ENCODE measurements at regions not wholly inside any gene's neighbourhood (a gene's known extent, or its start where the extent isn't known, plus 50 kb on each side); places are given as distances from the start of the nearest gene placed in this dataset.

DNA sequence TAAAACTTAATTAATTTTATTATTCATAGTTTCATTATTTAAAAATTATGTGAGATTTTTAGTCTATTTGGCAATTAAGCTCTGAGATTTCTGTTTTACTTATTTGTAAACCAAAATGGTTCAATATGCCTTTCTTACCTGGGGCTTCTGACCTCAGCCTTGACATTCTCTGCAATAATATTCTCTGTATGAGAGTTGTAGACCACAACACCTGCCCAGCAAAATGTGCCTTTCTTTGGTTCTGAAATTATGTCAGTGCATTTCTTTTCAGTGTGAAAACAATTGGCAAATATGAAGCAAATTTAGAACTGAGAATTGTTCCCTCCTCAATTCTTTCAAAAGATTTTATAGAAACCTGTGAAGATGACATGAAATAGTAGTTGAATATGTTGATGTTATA lies 426.4 kb upstream of the FZD8 start:
- intact Hi-C loops (cut with micrococcal nuclease; ENCODE audit: unreplicated experiment): no loop called here
- DNase-seq (ENCODE audit: low spot score): no peak
- Histone ChIP-seq H3K36me3 (ENCODE audit: insufficient read depth, low read length, poor library complexity, severe bottlenecking) (no peaks in the 10 kb centered on the region), H3K4me3 (ENCODE audit: low read depth, low read length, poor library complexity, severe bottlenecking) (no peak overlapping the region), H3K27ac (ENCODE audit: low read depth, low read length, poor library complexity, severe bottlenecking) (no peak overlapping the region), H3K9me3 (ENCODE audit: low read depth, low read length, poor library complexity, severe bottlenecking) (no peaks in the 10 kb centered on the region), H3K4me1 (ENCODE audit: insufficient read depth, low read length, poor library complexity, severe bottlenecking) (no peaks in the 10 kb centered on the region), H3K27me3 (replicated peaks; ENCODE audit: insufficient read depth, low read depth, low read length, poor library complexity) (no peaks in the 10 kb centered on the region)
- POLR2A ChIA-PET (ENCODE audit: low non-redundant PET): no interaction called here
- no TSS peak for BruUV-seq (replicated peaks)
- CTCF ChIA-PET: no interaction called here
- TF ChIP-seq, protein P1, sequence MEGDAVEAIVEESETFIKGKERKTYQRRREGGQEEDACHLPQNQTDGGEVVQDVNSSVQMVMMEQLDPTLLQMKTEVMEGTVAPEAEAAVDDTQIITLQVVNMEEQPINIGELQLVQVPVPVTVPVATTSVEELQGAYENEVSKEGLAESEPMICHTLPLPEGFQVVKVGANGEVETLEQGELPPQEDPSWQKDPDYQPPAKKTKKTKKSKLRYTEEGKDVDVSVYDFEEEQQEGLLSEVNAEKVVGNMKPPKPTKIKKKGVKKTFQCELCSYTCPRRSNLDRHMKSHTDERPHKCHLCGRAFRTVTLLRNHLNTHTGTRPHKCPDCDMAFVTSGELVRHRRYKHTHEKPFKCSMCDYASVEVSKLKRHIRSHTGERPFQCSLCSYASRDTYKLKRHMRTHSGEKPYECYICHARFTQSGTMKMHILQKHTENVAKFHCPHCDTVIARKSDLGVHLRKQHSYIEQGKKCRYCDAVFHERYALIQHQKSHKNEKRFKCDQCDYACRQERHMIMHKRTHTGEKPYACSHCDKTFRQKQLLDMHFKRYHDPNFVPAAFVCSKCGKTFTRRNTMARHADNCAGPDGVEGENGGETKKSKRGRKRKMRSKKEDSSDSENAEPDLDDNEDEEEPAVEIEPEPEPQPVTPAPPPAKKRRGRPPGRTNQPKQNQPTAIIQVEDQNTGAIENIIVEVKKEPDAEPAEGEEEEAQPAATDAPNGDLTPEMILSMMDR (conservative IDR thresholded peaks at IDR 0.05; ENCODE audit: low read depth, low read length): no peak
- TF ChIP-seq EZH2 (IDR thresholded peaks at IDR 0.05; ENCODE audit: borderline replicate concordance, low read depth, low read length, poor library complexity, severe bottlenecking): no peak

DNA sequence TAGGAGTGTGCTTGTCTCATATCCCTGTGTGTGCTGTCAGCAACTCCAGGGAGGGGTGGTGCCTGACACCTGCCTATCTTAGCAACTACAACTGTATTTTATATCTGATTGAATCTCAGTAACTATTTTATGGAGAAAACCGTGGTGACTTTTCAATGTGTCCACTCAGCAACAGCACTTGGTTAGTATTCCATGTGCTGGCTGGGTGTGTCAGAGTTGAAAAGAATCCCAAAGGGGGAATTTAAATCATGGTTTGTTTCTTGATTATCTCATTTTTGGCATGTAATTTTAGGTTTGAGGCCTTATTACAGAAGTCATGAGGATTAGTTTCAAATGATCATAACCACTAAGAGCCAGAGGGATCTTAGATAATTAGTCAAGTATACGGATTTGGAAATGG lies 425.7 kb upstream of the FZD8 start:
- Histone ChIP-seq H3K9me3 (ENCODE audit: low read depth, low read length, poor library complexity, severe bottlenecking) (no peaks in the 10 kb centered on the region), H3K27ac (ENCODE audit: low read depth, low read length, poor library complexity, severe bottlenecking) (no peak overlapping the region), H3K4me3 (ENCODE audit: low read depth, low read length, poor library complexity, severe bottlenecking) (no peak overlapping the region), H3K27me3 (replicated peaks; ENCODE audit: insufficient read depth, low read depth, low read length, poor library complexity) (no peaks in the 10 kb centered on the region), H3K36me3 (ENCODE audit: insufficient read depth, low read length, poor library complexity, severe bottlenecking) (no peaks in the 10 kb centered on the region), H3K4me1 (ENCODE audit: insufficient read depth, low read length, poor library complexity, severe bottlenecking) (no peaks in the 10 kb centered on the region)
- CTCF ChIA-PET: no interaction called here
- intact Hi-C loops (cut with micrococcal nuclease; ENCODE audit: unreplicated experiment): no loop called here
- TF ChIP-seq EZH2 (IDR thresholded peaks at IDR 0.05; ENCODE audit: borderline replicate concordance, low read depth, low read length, poor library complexity, severe bottlenecking): no peak
- no TSS peak for BruUV-seq (replicated peaks)
- DNase-seq (ENCODE audit: low spot score): no peak
- POLR2A ChIA-PET (ENCODE audit: low non-redundant PET): no interaction called here

DNA sequence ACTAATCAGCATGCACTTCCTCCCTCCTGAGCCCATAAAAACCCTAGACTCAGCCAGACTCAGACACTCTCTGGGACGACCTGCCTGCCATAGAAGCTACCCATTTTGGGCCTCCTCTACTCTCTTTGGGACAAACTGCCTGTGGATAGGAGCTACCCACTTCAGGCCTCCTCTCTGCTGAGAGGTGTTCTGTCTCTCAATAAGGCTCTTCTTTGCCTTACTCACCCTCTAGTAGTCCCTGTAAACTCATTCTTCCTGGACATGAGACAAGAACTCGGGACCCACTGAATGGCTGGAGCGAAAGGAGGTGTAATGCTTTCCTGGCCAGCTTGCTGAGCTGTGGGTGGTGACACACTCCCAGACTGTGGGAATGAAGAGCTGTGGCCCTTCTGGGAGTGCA lies 424.8 kb upstream of the FZD8 start:
- Histone ChIP-seq H3K4me1 (ENCODE audit: insufficient read depth, low read length, poor library complexity, severe bottlenecking) (no peaks in the 10 kb centered on the region), H3K9me3 (ENCODE audit: low read depth, low read length, poor library complexity, severe bottlenecking) (no peaks in the 10 kb centered on the region), H3K27me3 (replicated peaks; ENCODE audit: insufficient read depth, low read depth, low read length, poor library complexity) (no peaks in the 10 kb centered on the region), H3K27ac (ENCODE audit: low read depth, low read length, poor library complexity, severe bottlenecking) (no peak overlapping the region), H3K36me3 (ENCODE audit: insufficient read depth, low read length, poor library complexity, severe bottlenecking) (no peaks in the 10 kb centered on the region), H3K4me3 (ENCODE audit: low read depth, low read length, poor library complexity, severe bottlenecking) (no peak overlapping the region)
- ChIA-PET POLR2A (ENCODE audit: low non-redundant PET) (no interaction called here), CTCF (no interaction called here)
- no peak for DNase-seq (ENCODE audit: low spot score)
- BruUV-seq (replicated peaks): no TSS peak
- TF ChIP-seq, protein P1 (conservative IDR thresholded peaks at IDR 0.05; ENCODE audit: low read depth, low read length): no peak
- no peak for TF ChIP-seq EZH2 (IDR thresholded peaks at IDR 0.05; ENCODE audit: borderline replicate concordance, low read depth, low read length, poor library complexity, severe bottlenecking)
- intact Hi-C loops (cut with micrococcal nuclease; ENCODE audit: unreplicated experiment): no loop called here

DNA sequence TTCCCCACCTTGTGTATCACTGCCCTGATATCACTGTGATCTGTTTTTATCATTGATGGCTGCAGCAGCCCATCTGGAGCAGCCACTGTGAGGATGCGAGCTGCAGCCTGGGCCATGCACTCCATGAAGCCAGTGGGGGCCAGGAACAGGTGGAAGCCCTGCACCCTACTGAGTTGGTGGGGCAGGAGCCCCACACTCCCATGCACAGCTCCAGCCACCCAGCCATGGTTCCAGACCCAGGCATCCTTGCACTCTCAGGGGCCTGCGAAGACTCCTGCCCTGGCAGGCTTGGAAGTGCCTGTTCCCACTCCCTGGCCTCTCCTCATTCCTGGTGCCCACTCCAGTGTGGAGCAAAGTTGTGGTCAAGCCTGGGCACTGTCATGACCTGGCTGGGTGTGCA lies 424.0 kb upstream of the FZD8 start:
- no peaks in the 10 kb centered on the region for H3K27me3 ChIP-seq (replicated peaks; ENCODE audit: insufficient read depth, low read depth, low read length, poor library complexity)
- H3K36me3 ChIP-seq (ENCODE audit: insufficient read depth, low read length, poor library complexity, severe bottlenecking): no peaks in the 10 kb centered on the region
- no peak for DNase-seq (ENCODE audit: low spot score)
- no peak overlapping the region for H3K4me3 ChIP-seq (ENCODE audit: low read depth, low read length, poor library complexity, severe bottlenecking)
- intact Hi-C loops (cut with micrococcal nuclease; ENCODE audit: unreplicated experiment): no loop called here
- H3K27ac ChIP-seq (ENCODE audit: low read depth, low read length, poor library complexity, severe bottlenecking): no peak overlapping the region
- TF ChIP-seq, protein P1 (conservative IDR thresholded peaks at IDR 0.05; ENCODE audit: low read depth, low read length): no peak
- no peak for TF ChIP-seq EZH2 (IDR thresholded peaks at IDR 0.05; ENCODE audit: borderline replicate concordance, low read depth, low read length, poor library complexity, severe bottlenecking)
- ChIA-PET CTCF (no interaction called here), POLR2A (ENCODE audit: low non-redundant PET) (interaction anchor here (0.7 kb wide), 1 partner anchor 30 kb away, joined by 3 read pairs; no protein-coding TSS in a partner anchor)
- H3K9me3 ChIP-seq (ENCODE audit: low read depth, low read length, poor library complexity, severe bottlenecking): no peaks in the 10 kb centered on the region
- no peaks in the 10 kb centered on the region for H3K4me1 ChIP-seq (ENCODE audit: insufficient read depth, low read length, poor library complexity, severe bottlenecking)
- no TSS peak for BruUV-seq (replicated peaks)

All from A673 (cell line).